ENCODE measurements at regions not wholly inside any gene's neighbourhood (a gene's known extent, or its start where the extent isn't known, plus 50 kb on each side); places are given as distances from the start of the nearest gene placed in this dataset.

DNA sequence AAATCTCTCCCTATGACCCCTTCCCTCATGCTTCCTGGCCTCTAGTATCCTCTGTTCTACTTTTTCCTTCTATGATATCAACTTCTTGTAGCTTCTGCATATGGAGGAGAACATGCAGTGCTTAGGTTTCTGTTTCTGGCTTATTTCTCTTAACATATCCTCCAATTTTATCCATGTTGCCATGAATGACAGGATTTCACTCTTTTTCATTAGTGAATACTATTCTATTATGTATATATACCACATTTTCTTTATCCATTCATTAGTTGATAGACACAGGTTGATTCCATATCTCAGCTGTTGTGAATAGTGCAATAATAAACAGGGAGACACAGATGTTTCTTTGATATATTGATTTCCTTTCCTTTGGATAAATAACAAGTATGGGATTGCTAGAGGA lies 123.3 kb upstream of the SESN3 start:
- no peak for ATAC-seq
- TF ChIP-seq CTCF (conservative IDR thresholded peaks at IDR 0.05; ENCODE audit: low read depth, low read length): no peak
- TF ChIP-seq EZH2phosphoT487 (IDR thresholded peaks at IDR 0.05; ENCODE audit: borderline replicate concordance, low read length): no peak
- TF ChIP-seq EZH2 (IDR thresholded peaks at IDR 0.05; ENCODE audit: low read length, unreplicated experiment): no peak
- BruUV-seq (replicated peaks): no TSS peak

GRCh38 chr11:95353706-95354105 lies 122.7 kb upstream of the SESN3 start:
- H3F3A ChIP-seq (ENCODE audit: low read length, unreplicated experiment): no peaks in the 10 kb centered on the region
- no peaks in the 10 kb centered on the region for H3K36me3 ChIP-seq (ENCODE audit: low read depth, low read length)
- H3K9me2 ChIP-seq (replicated peaks; ENCODE audit: low read length): no peaks in the 10 kb centered on the region
- H3K79me2 ChIP-seq (ENCODE audit: low read length): no peaks in the 10 kb centered on the region
- no peak for TF ChIP-seq EZH2 (IDR thresholded peaks at IDR 0.05; ENCODE audit: low read length, unreplicated experiment)
- TF ChIP-seq EZH2phosphoT487 (IDR thresholded peaks at IDR 0.05; ENCODE audit: borderline replicate concordance, low read length): no peak
- no peak for TF ChIP-seq CTCF (conservative IDR thresholded peaks at IDR 0.05; ENCODE audit: low read depth, low read length)
- no peak overlapping the region for H3K4me2 ChIP-seq (ENCODE audit: low read length)
- no peak for ATAC-seq
- ChIA-PET CTCF (no interaction called here), POLR2A (ENCODE audit: unreplicated experiment) (no interaction called here)
- no peak for DNase-seq
- H3K4me1 ChIP-seq (ENCODE audit: insufficient read depth, low read length): no peaks in the 10 kb centered on the region
- H3K27me3 ChIP-seq (ENCODE audit: low read length): peaks cover 49% of the 10 kb centered on the region
- no TSS peak for BruUV-seq (replicated peaks)
- no peak overlapping the region for H3K27ac ChIP-seq (ENCODE audit: low read length)
- intact Hi-C loops (cut with micrococcal nuclease): no loop called here
- H2AFZ ChIP-seq (ENCODE audit: low read length): no peak overlapping the region
- H3K9ac ChIP-seq (ENCODE audit: low read length): no peak overlapping the region
- H3K4me3 ChIP-seq (ENCODE audit: low read length): no peak overlapping the region
- H3K9me3 ChIP-seq (ENCODE audit: low read length): no peaks in the 10 kb centered on the region
- H4K20me1 ChIP-seq (ENCODE audit: low read length): no peaks in the 10 kb centered on the region

More for the DNA sequence above, 123.3 kb upstream of the SESN3 start:
- ChIA-PET CTCF (no interaction called here), POLR2A (ENCODE audit: unreplicated experiment) (no interaction called here)
- intact Hi-C loops (cut with micrococcal nuclease): no loop called here
- Histone ChIP-seq H3K9ac (ENCODE audit: low read length) (no peak overlapping the region), H4K20me1 (ENCODE audit: low read length) (no peaks in the 10 kb centered on the region), H2AFZ (ENCODE audit: low read length) (no peak overlapping the region), H3F3A (ENCODE audit: low read length, unreplicated experiment) (no peaks in the 10 kb centered on the region), H3K36me3 (ENCODE audit: low read depth, low read length) (no peaks in the 10 kb centered on the region), H3K27ac (ENCODE audit: low read length) (no peak overlapping the region), H3K9me2 (replicated peaks; ENCODE audit: low read length) (no peaks in the 10 kb centered on the region), H3K4me2 (ENCODE audit: low read length) (no peak overlapping the region), H3K79me2 (ENCODE audit: low read length) (no peaks in the 10 kb centered on the region), H3K4me3 (ENCODE audit: low read length) (no peak overlapping the region), H3K4me1 (ENCODE audit: insufficient read depth, low read length) (no peaks in the 10 kb centered on the region), H3K27me3 (ENCODE audit: low read length) (peaks cover 55% of the 10 kb centered on the region), H3K9me3 (ENCODE audit: low read length) (no peaks in the 10 kb centered on the region)
- DNase-seq: no peak

GRCh38 chr11:95352733-95353346 lies 121.8 kb upstream of the SESN3 start:
- Histone ChIP-seq H3K4me3 (ENCODE audit: low read length) (no peak overlapping the region), H3K36me3 (ENCODE audit: low read depth, low read length) (no peaks in the 10 kb centered on the region), H3K4me2 (ENCODE audit: low read length) (no peak overlapping the region), H3F3A (ENCODE audit: low read length, unreplicated experiment) (no peaks in the 10 kb centered on the region), H4K20me1 (ENCODE audit: low read length) (no peaks in the 10 kb centered on the region), H3K27me3 (ENCODE audit: low read length) (peaks cover 40% of the 10 kb centered on the region), H2AFZ (ENCODE audit: low read length) (no peak overlapping the region), H3K79me2 (ENCODE audit: low read length) (no peaks in the 10 kb centered on the region), H3K9ac (ENCODE audit: low read length) (no peak overlapping the region), H3K9me3 (ENCODE audit: low read length) (no peaks in the 10 kb centered on the region), H3K4me1 (ENCODE audit: insufficient read depth, low read length) (no peaks in the 10 kb centered on the region), H3K27ac (ENCODE audit: low read length) (no peak overlapping the region), H3K9me2 (replicated peaks; ENCODE audit: low read length) (no peaks in the 10 kb centered on the region)
- BruUV-seq (replicated peaks): no TSS peak
- no peak for DNase-seq
- TF ChIP-seq EZH2 (IDR thresholded peaks at IDR 0.05; ENCODE audit: low read length, unreplicated experiment): no peak
- TF ChIP-seq CTCF (conservative IDR thresholded peaks at IDR 0.05; ENCODE audit: low read depth, low read length): no peak
- TF ChIP-seq EZH2phosphoT487 (IDR thresholded peaks at IDR 0.05; ENCODE audit: borderline replicate concordance, low read length): no peak
- intact Hi-C loops (cut with micrococcal nuclease): no loop called here
- CTCF ChIA-PET: no interaction called here
- POLR2A ChIA-PET (ENCODE audit: unreplicated experiment): no interaction called here
- no peak for ATAC-seq
